ENCODE measurements at regions not wholly inside any gene's neighbourhood (a gene's known extent, or its start where the extent isn't known, plus 50 kb on each side); places are given as distances from the start of the nearest gene placed in this dataset.
"Not testable (repeated sequence)": the region's sequence is repeated elsewhere in the genome, so short reads cannot be mapped to it uniquely, and the experiment has no call there.

GRCh38 chrY:3491423-3491822 is 87.4 kb upstream of the TGIF2LY start:
- DNase-seq; H3K9me3 Mint-ChIP-seq (ENCODE audit: low read depth); H3K4me3 Mint-ChIP-seq; CTCF ChIA-PET; ATAC-seq; H3K27ac Mint-ChIP-seq; H3K4me1 Mint-ChIP-seq; H3K36me3 Mint-ChIP-seq; H3K27me3 Mint-ChIP-seq: not testable (repeated sequence)

- CTCF ChIA-PET; H3K36me3 Mint-ChIP-seq; H3K27me3 Mint-ChIP-seq; H3K4me3 Mint-ChIP-seq; DNase-seq; ATAC-seq; H3K27ac Mint-ChIP-seq; H3K4me1 Mint-ChIP-seq; H3K9me3 Mint-ChIP-seq (ENCODE audit: low read depth): not testable (repeated sequence)
Observed at GRCh38 chrY:3494539-3494938, 84.3 kb upstream of the TGIF2LY start.

- H3K9me3 Mint-ChIP-seq (ENCODE audit: low read depth); CTCF ChIA-PET; H3K4me3 Mint-ChIP-seq; H3K4me1 Mint-ChIP-seq; H3K27me3 Mint-ChIP-seq; DNase-seq; H3K27ac Mint-ChIP-seq; H3K36me3 Mint-ChIP-seq: not testable (repeated sequence)
- ATAC-seq, result peak; percentile 47
Observed at GRCh38 chrY:3527040-3527439, 51.8 kb upstream of the TGIF2LY start.

Measured in activated CD8-positive, alpha-beta memory T cell treated with anti-CD3 and anti-CD28 coated beads, Interleukin-2, amount 10 ng/mL, durations not matched to agents 7 days and 5 days (primary cell).